PC-3 (cell line): ENCODE measurements at regions not wholly inside any gene's neighbourhood (a gene's known extent, or its start where the extent isn't known, plus 50 kb on each side); places are given as distances from the start of the nearest gene placed in this dataset.
"Not testable (repeated sequence)": the region's sequence is repeated elsewhere in the genome, so short reads cannot be mapped to it uniquely, and the experiment has no call there.

Source experiments
- ATAC-seq: fragments of 200-7000 bp; cut with Tn5 transposase; 2 replicates; pipeline ENCODE4 v1.9.1; 2020; ENCODE audit warnings: mild to moderate bottlenecking, moderate library complexity
- BruUV-seq: library from RNA; stranded (reverse); fragments of 400-500 nt; replicated peaks from 2 replicates; lab custom pipeline; 2021; lab: Mats Ljungman, UMichigan
- CTCF ChIA-PET: fragments of 300-600 bp; sonication (Branson Sonifier 250); formaldehyde crosslinking; loops from one replicate; lab custom pipeline; 2022; ENCODE audit warnings: antibody characterized with exemption; lab: Charles Lee
- POLR2A ChIA-PET: fragments of 300-600 bp; sonication (Branson Sonifier 250); formaldehyde crosslinking; loops from one replicate; lab custom pipeline; 2022; ENCODE audit warnings: antibody characterized with exemption; ENCODE audit not compliant: unreplicated experiment; lab: Charles Lee
- DNase-seq: peaks from one replicate; pipeline ENCODE4 v3.0.0-alpha.2; 2015
- H2AFZ ChIP-seq: fragments of 300-600 bp; sonication (generic); 2 replicates; pipeline ENCODE4 v1.6.0; 2016; ENCODE audit warnings: antibody characterized with exemption, low read length
- H3F3A ChIP-seq: fragments of 300-600 bp; sonication (generic); one replicate; pipeline ENCODE4 v1.6.0; 2017; ENCODE audit warnings: antibody characterized with exemption, low read length, control low read depth, mild to moderate bottlenecking; ENCODE audit not compliant: unreplicated experiment
- H3K27ac ChIP-seq: fragments of 300-600 bp; sonication (generic); 2 replicates; pipeline ENCODE4 v1.5.1; 2016; ENCODE audit warnings: mild to moderate bottlenecking, low read length
- H3K27me3 ChIP-seq: fragments of 300-600 bp; sonication (generic); 2 replicates; pipeline ENCODE4 v1.6.1; 2016; ENCODE audit warnings: low read length, mixed read lengths
- H3K36me3 ChIP-seq: fragments of 300-600 bp; sonication (generic); 2 replicates; pipeline ENCODE4 v1.6.1; 2016; ENCODE audit warnings: low read depth, mixed run types, low read length, mixed read lengths
- H3K4me1 ChIP-seq: fragments of 300-600 bp; sonication (generic); 2 replicates; pipeline ENCODE4 v1.5.1; 2016; ENCODE audit warnings: low read length; ENCODE audit not compliant: insufficient read depth
- H3K4me2 ChIP-seq: fragments of 300-600 bp; sonication (generic); 2 replicates; pipeline ENCODE4 v1.6.0; 2016; ENCODE audit warnings: low read length
- H3K4me3 ChIP-seq: fragments of 300-600 bp; sonication (generic); 2 replicates; pipeline ENCODE4 v1.5.1; 2016; ENCODE audit warnings: mild to moderate bottlenecking, low read length, mixed read lengths
- H3K79me2 ChIP-seq: fragments of 300-600 bp; sonication (generic); 2 replicates; pipeline ENCODE4 v1.6.1; 2017; ENCODE audit warnings: low read length, mixed read lengths
- H3K9ac ChIP-seq: fragments of 300-600 bp; sonication (generic); 2 replicates; pipeline ENCODE4 v1.6.0; 2016; ENCODE audit warnings: mild to moderate bottlenecking, low read length
- H3K9me2 ChIP-seq: fragments of 300-600 bp; sonication (generic); replicated peaks from 2 replicates; pipeline ENCODE4 v1.6.1; 2016; ENCODE audit warnings: mixed run types, low read length, mixed read lengths
- H3K9me3 ChIP-seq: fragments of 300-600 bp; sonication (generic); 2 replicates; pipeline ENCODE4 v1.6.1; 2016; ENCODE audit warnings: low read length, mixed read lengths
- H4K20me1 ChIP-seq: fragments of 300-600 bp; sonication (generic); 2 replicates; pipeline ENCODE4 v1.6.1; 2016; ENCODE audit warnings: low read length, mixed read lengths
- intact Hi-C: fragments of 100-400 bp; cut with micrococcal nuclease; formaldehyde crosslinking; loops from 2 replicates; pipeline ENCODE4 v1.9.0; 2023

GRCh38 chr9:42288865-42289229, 105.4 kb downstream of the SPATA31A6 start:
- H3K4me1 ChIP-seq, H2AFZ ChIP-seq, H4K20me1 ChIP-seq, H3K36me3 ChIP-seq, H3F3A ChIP-seq, CTCF ChIA-PET, BruUV-seq, H3K9me3 ChIP-seq, ATAC-seq, DNase-seq, H3K9me2 ChIP-seq, H3K27ac ChIP-seq, H3K9ac ChIP-seq, intact Hi-C loops, H3K4me3 ChIP-seq, H3K79me2 ChIP-seq, H3K27me3 ChIP-seq, H3K4me2 ChIP-seq, POLR2A ChIA-PET: not testable (repeated sequence)

GRCh38 chr9:42300124-42300523, 116.7 kb downstream of the SPATA31A6 start:
- H3K9me3 ChIP-seq, H3K9ac ChIP-seq, DNase-seq, H3K79me2 ChIP-seq, H3K27ac ChIP-seq, H2AFZ ChIP-seq, H3K4me1 ChIP-seq, H3K4me2 ChIP-seq, H3F3A ChIP-seq, BruUV-seq, H3K27me3 ChIP-seq, intact Hi-C loops, H3K4me3 ChIP-seq, POLR2A ChIA-PET, H3K36me3 ChIP-seq, H3K9me2 ChIP-seq, CTCF ChIA-PET, H4K20me1 ChIP-seq: not testable (repeated sequence)
- ATAC-seq, result peak; percentile 81

- POLR2A ChIA-PET, H2AFZ ChIP-seq, DNase-seq, ATAC-seq, H3K9ac ChIP-seq, H3K9me2 ChIP-seq, H4K20me1 ChIP-seq, H3K27me3 ChIP-seq, H3K79me2 ChIP-seq, H3K4me2 ChIP-seq, H3K4me1 ChIP-seq, H3K36me3 ChIP-seq, H3K4me3 ChIP-seq, H3K9me3 ChIP-seq, H3K27ac ChIP-seq, intact Hi-C loops, H3F3A ChIP-seq, CTCF ChIA-PET, BruUV-seq: not testable (repeated sequence)
These were observed 123.2 kb downstream of the SPATA31A6 start for GRCh38 chr9:42306625-42307024.

- BruUV-seq, H3K4me1 ChIP-seq, H4K20me1 ChIP-seq, H3K9me2 ChIP-seq, H3F3A ChIP-seq, intact Hi-C loops, H3K79me2 ChIP-seq, POLR2A ChIA-PET, DNase-seq, CTCF ChIA-PET, ATAC-seq, H3K4me2 ChIP-seq, H3K27ac ChIP-seq, H3K9me3 ChIP-seq, H3K36me3 ChIP-seq, H3K9ac ChIP-seq, H3K27me3 ChIP-seq, H3K4me3 ChIP-seq, H2AFZ ChIP-seq: not testable (repeated sequence)
These were observed 124.0 kb downstream of the SPATA31A6 start for GRCh38 chr9:42307449-42307848.

- intact Hi-C loops, POLR2A ChIA-PET: not testable (repeated sequence)
These were observed 127.5 kb downstream of the SPATA31A6 start for GRCh38 chr9:42310972-42311371.

GRCh38 chr9:42316026-42316425, 132.6 kb downstream of the SPATA31A6 start:
- CTCF ChIA-PET, H3K79me2 ChIP-seq, H3K4me2 ChIP-seq, H3K4me3 ChIP-seq, H4K20me1 ChIP-seq, H3K9me2 ChIP-seq, H2AFZ ChIP-seq, H3K9me3 ChIP-seq, H3F3A ChIP-seq, intact Hi-C loops, POLR2A ChIA-PET, BruUV-seq, H3K27ac ChIP-seq, H3K27me3 ChIP-seq, H3K36me3 ChIP-seq, H3K9ac ChIP-seq, H3K4me1 ChIP-seq: not testable (repeated sequence)
- DNase-seq (peak; percentile 46), ATAC-seq (peak; percentile 31; the same call in 1 of the 2 replicates)

More at GRCh38 chr9:42310972-42311371, 127.5 kb downstream of the SPATA31A6 start:
- H2AFZ ChIP-seq, H3K9me2 ChIP-seq, CTCF ChIA-PET, H3K4me2 ChIP-seq, H3K4me1 ChIP-seq, H3K9ac ChIP-seq, H4K20me1 ChIP-seq, H3K27me3 ChIP-seq, H3K4me3 ChIP-seq, DNase-seq, H3K36me3 ChIP-seq, H3K27ac ChIP-seq, H3F3A ChIP-seq, H3K79me2 ChIP-seq, H3K9me3 ChIP-seq, ATAC-seq, BruUV-seq: not testable (repeated sequence)

GRCh38 chr9:42317677-42318076, 134.2 kb downstream of the SPATA31A6 start:
- H3F3A ChIP-seq, ATAC-seq, intact Hi-C loops, H3K9me2 ChIP-seq, BruUV-seq, H3K27ac ChIP-seq, H3K79me2 ChIP-seq, H3K36me3 ChIP-seq, H2AFZ ChIP-seq, H3K27me3 ChIP-seq, H3K4me3 ChIP-seq, H3K4me2 ChIP-seq, H4K20me1 ChIP-seq, CTCF ChIA-PET, H3K9ac ChIP-seq, H3K4me1 ChIP-seq, DNase-seq, H3K9me3 ChIP-seq, POLR2A ChIA-PET: not testable (repeated sequence)
